ENCODE measurements at regions not wholly inside any gene's neighbourhood (a gene's known extent, or its start where the extent isn't known, plus 50 kb on each side); places are given as distances from the start of the nearest gene placed in this dataset.

GRCh38 chr3:23666818-23667217 lies 138.9 kb upstream of the UBE2E1 start:
- no peak overlapping the region for H3K9ac ChIP-seq (ENCODE audit: low read length)
- no peaks in the 10 kb centered on the region for H3K36me3 ChIP-seq (ENCODE audit: control insufficient read depth, low read depth, low read length)

GRCh38 chr3:23667536-23668429 lies 138.0 kb upstream of the UBE2E1 start:
- Histone ChIP-seq H3K9me3 (ENCODE audit: control insufficient read depth, low read depth, low read length) (no peaks in the 10 kb centered on the region), H3K27me3 (ENCODE audit: control insufficient read depth, insufficient read depth, low read length) (no peaks in the 10 kb centered on the region), H3K9ac (ENCODE audit: low read length) (no peak overlapping the region), H3K36me3 (ENCODE audit: control insufficient read depth, low read depth, low read length) (no peaks in the 10 kb centered on the region), H3K4me1 (ENCODE audit: control insufficient read depth, low read depth, low read length) (peaks cover 6% of the 10 kb centered on the region), H3K4me3 (ENCODE audit: low read length) (no peak overlapping the region), H3K27ac (ENCODE audit: low read length) (no peak overlapping the region)

More at GRCh38 chr3:23666818-23667217, 138.9 kb upstream of the UBE2E1 start:
- Histone ChIP-seq H3K4me1 (ENCODE audit: control insufficient read depth, low read depth, low read length) (peaks cover 6% of the 10 kb centered on the region), H3K27ac (ENCODE audit: low read length) (no peak overlapping the region), H3K4me3 (ENCODE audit: low read length) (no peak overlapping the region), H3K9me3 (ENCODE audit: control insufficient read depth, low read depth, low read length) (no peaks in the 10 kb centered on the region), H3K27me3 (ENCODE audit: control insufficient read depth, insufficient read depth, low read length) (no peaks in the 10 kb centered on the region)

DNA sequence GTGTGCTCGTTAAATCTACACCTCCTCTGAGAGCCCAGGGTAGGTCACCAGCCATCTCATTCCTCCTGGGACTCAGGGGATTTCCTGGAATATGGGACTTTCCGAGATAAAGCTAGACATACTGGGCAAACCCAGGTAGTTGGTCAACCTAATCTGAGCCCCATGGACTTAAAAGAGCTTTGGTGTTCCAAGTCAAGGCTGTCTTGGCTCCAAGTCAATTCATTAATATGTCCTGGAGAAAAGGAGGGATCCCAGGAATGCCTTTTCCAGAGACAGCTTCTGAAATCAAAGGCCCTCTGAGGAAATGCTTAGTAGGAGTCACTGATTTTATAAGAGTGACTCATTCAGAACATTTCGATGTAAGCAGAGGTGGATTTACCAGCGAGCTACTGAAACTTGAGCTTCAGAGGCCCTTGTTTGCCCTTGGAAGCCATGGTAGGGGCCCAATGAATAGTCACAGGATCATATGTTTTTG lies 137.3 kb upstream of the UBE2E1 start:
- no peaks in the 10 kb centered on the region for H3K36me3 ChIP-seq (ENCODE audit: control insufficient read depth, low read depth, low read length)
- no peak overlapping the region for H3K4me3 ChIP-seq (ENCODE audit: low read length)
- H3K27ac ChIP-seq (ENCODE audit: low read length): no peak overlapping the region
- H3K27me3 ChIP-seq (ENCODE audit: control insufficient read depth, insufficient read depth, low read length): no peaks in the 10 kb centered on the region
- H3K4me1 ChIP-seq (ENCODE audit: control insufficient read depth, low read depth, low read length): peaks cover 6% of the 10 kb centered on the region
- H3K9ac ChIP-seq (ENCODE audit: low read length): no peak overlapping the region
- H3K9me3 ChIP-seq (ENCODE audit: control insufficient read depth, low read depth, low read length): no peaks in the 10 kb centered on the region

DNA sequence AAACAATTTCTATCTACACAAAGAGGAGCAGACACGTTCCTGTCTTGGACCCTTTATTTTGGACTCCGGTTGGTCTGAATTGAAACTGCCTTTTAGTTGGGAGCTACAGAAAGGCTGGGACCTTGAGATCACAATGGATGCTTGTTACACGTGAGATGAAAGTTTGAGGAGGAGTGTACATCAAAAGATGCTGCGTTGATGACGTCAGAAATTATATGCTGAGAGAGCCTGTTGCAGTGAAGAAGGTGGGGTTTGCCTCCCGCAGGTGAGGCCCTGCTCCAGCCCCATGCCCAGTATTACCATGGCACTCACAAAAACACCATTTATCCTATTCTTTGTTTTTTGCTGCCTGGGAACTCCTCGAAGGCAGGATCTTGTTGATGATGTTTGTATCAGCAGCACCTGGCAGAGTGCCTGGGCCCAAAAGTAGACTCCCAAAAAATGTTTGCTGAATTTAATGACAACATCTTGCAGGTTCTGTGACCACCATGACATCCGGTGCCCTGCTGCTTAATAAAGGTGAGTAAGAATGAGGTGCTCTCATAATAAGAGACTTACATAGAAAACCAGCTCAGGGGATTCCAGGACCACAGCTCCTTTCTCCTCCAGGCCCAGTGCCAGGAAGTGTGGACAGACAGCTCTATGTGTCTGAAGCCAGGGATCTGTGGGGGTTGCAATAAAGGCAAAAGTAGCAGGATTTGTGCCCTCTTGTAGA lies 136.1 kb upstream of the UBE2E1 start:
- no peaks in the 10 kb centered on the region for H3K27me3 ChIP-seq (ENCODE audit: control insufficient read depth, insufficient read depth, low read length)
- H3K27ac ChIP-seq (ENCODE audit: low read length): no peak overlapping the region
- H3K9ac ChIP-seq (ENCODE audit: low read length): no peak overlapping the region

DNA sequence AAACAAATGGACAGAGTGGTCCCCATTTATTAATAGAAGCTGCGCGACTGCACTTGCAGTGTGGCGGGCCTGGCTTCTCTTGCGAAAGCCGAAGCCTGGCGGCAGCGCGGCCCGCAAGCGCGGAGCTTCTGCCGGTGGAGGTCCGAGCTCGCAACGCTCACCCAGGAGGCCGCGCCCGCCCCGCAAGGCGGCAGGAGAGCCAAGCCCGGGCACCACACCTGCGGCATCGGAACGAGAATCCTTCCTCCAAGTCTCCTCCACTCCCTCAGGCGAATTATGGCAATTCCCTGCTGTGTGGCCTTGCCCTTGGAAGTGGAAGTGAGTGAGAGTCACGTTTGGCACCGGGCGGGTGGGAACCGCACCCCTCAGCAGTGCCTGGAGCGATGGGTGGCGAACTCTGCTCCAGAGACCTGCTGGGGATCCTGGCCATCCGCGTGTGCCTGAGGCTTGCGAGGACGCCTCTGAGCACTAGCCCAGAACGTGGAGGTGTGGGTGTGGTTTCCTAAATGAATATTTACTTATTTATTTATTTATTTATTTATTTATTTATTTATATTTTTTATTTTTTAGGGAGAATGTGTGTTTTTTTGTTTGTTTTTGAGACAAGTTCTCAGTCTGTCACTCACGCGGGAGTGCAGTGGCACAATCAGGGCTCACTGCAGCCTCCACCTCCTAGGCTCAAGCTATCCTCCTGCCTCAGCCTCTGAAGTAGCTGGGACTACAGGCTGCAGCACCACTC lies 133.7 kb upstream of the UBE2E1 start:
- H3K4me3 ChIP-seq (ENCODE audit: low read length): no peak overlapping the region
- no peak overlapping the region for H3K27ac ChIP-seq (ENCODE audit: low read length)
- H3K36me3 ChIP-seq (ENCODE audit: control insufficient read depth, low read depth, low read length): no peaks in the 10 kb centered on the region
- H3K27me3 ChIP-seq (ENCODE audit: control insufficient read depth, insufficient read depth, low read length): no peaks in the 10 kb centered on the region
- H3K9ac ChIP-seq (ENCODE audit: low read length): no peak overlapping the region
- peaks cover 6% of the 10 kb centered on the region for H3K4me1 ChIP-seq (ENCODE audit: control insufficient read depth, low read depth, low read length)
- no peaks in the 10 kb centered on the region for H3K9me3 ChIP-seq (ENCODE audit: control insufficient read depth, low read depth, low read length)

More for the DNA sequence above, 136.1 kb upstream of the UBE2E1 start:
- Histone ChIP-seq H3K9me3 (ENCODE audit: control insufficient read depth, low read depth, low read length) (no peaks in the 10 kb centered on the region), H3K36me3 (ENCODE audit: control insufficient read depth, low read depth, low read length) (no peaks in the 10 kb centered on the region), H3K4me3 (ENCODE audit: low read length) (no peak overlapping the region), H3K4me1 (ENCODE audit: control insufficient read depth, low read depth, low read length) (peaks cover 6% of the 10 kb centered on the region)

DNA sequence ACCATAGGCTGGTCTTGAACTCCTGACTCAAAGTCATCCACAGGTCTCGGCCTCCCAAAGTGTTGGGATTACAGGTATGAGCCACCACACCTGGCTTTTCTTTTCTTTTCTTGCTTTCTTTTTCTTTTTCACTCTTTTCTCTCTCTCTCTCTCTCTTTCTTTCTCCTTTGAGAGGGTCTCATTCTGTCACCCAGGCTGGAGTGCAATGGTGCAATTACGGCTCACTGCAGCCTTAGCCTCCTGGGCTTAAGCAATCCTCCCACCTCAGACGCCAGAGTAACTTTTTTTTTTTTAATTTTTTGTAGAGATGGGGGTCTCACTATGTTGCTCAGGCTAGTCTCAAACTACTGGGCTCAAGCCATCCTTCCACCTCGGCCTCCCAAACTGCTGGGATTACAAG lies 133.1 kb upstream of the UBE2E1 start:
- Histone ChIP-seq H3K4me3 (ENCODE audit: low read length) (no peak overlapping the region), H3K9ac (ENCODE audit: low read length) (no peak overlapping the region), H3K27me3 (ENCODE audit: control insufficient read depth, insufficient read depth, low read length) (no peaks in the 10 kb centered on the region), H3K4me1 (ENCODE audit: control insufficient read depth, low read depth, low read length) (peaks cover 6% of the 10 kb centered on the region), H3K9me3 (ENCODE audit: control insufficient read depth, low read depth, low read length) (no peaks in the 10 kb centered on the region), H3K27ac (ENCODE audit: low read length) (no peak overlapping the region), H3K36me3 (ENCODE audit: control insufficient read depth, low read depth, low read length) (no peaks in the 10 kb centered on the region)

DNA sequence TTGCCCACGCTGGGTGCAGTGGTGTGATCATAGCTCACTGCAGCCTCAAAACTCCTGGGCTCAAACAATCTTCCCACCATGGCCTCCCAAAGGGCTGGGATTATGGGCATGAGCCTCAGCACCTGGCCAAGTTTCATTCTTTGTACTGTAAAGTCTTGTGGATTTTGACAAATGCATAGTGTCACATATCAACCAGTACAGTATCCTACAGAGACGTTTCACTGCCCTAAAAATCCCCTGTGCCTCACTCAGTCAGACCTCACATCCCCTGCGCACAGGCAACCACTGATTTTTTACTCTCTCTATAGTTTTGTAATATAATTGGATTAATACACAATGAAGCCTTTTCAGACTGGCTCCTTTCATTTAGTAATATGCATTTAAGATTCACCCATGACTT lies 130.7 kb upstream of the UBE2E1 start:
- H3K9me3 ChIP-seq (ENCODE audit: control insufficient read depth, low read depth, low read length): no peaks in the 10 kb centered on the region
- no peak overlapping the region for H3K9ac ChIP-seq (ENCODE audit: low read length)
- H3K4me1 ChIP-seq (ENCODE audit: control insufficient read depth, low read depth, low read length): no peaks in the 10 kb centered on the region
- H3K27me3 ChIP-seq (ENCODE audit: control insufficient read depth, insufficient read depth, low read length): no peaks in the 10 kb centered on the region
- no peak overlapping the region for H3K27ac ChIP-seq (ENCODE audit: low read length)
- H3K36me3 ChIP-seq (ENCODE audit: control insufficient read depth, low read depth, low read length): no peaks in the 10 kb centered on the region
- no peak overlapping the region for H3K4me3 ChIP-seq (ENCODE audit: low read length)

- Histone ChIP-seq H3K36me3 (ENCODE audit: control insufficient read depth, low read depth, low read length) (no peaks in the 10 kb centered on the region), H3K27me3 (ENCODE audit: control insufficient read depth, insufficient read depth, low read length) (no peaks in the 10 kb centered on the region), H3K9me3 (ENCODE audit: control insufficient read depth, low read depth, low read length) (no peaks in the 10 kb centered on the region), H3K9ac (ENCODE audit: low read length) (no peak overlapping the region), H3K4me3 (ENCODE audit: low read length) (no peak overlapping the region), H3K27ac (ENCODE audit: low read length) (no peak overlapping the region), H3K4me1 (ENCODE audit: control insufficient read depth, low read depth, low read length) (no peaks in the 10 kb centered on the region)
These were observed 129.7 kb upstream of the UBE2E1 start for GRCh38 chr3:23676093-23676492.

- H3K27ac ChIP-seq (ENCODE audit: low read length): no peak overlapping the region
- H3K36me3 ChIP-seq (ENCODE audit: control insufficient read depth, low read depth, low read length): no peaks in the 10 kb centered on the region
These were observed 123.1 kb upstream of the UBE2E1 start for GRCh38 chr3:23682646-23683045.

GRCh38 chr3:23685541-23686258 lies 120.1 kb upstream of the UBE2E1 start:
- Histone ChIP-seq H3K9ac (ENCODE audit: low read length) (no peak overlapping the region), H3K9me3 (ENCODE audit: control insufficient read depth, low read depth, low read length) (no peaks in the 10 kb centered on the region), H3K36me3 (ENCODE audit: control insufficient read depth, low read depth, low read length) (no peaks in the 10 kb centered on the region), H3K4me3 (ENCODE audit: low read length) (no peak overlapping the region), H3K27ac (ENCODE audit: low read length) (no peak overlapping the region), H3K4me1 (ENCODE audit: control insufficient read depth, low read depth, low read length) (peaks cover 13% of the 10 kb centered on the region), H3K27me3 (ENCODE audit: control insufficient read depth, insufficient read depth, low read length) (no peaks in the 10 kb centered on the region)

More at GRCh38 chr3:23682646-23683045, 123.1 kb upstream of the UBE2E1 start:
- Histone ChIP-seq H3K4me1 (ENCODE audit: control insufficient read depth, low read depth, low read length) (peaks cover 13% of the 10 kb centered on the region), H3K9me3 (ENCODE audit: control insufficient read depth, low read depth, low read length) (no peaks in the 10 kb centered on the region), H3K9ac (ENCODE audit: low read length) (no peak overlapping the region), H3K4me3 (ENCODE audit: low read length) (no peak overlapping the region), H3K27me3 (ENCODE audit: control insufficient read depth, insufficient read depth, low read length) (no peaks in the 10 kb centered on the region)

DNA sequence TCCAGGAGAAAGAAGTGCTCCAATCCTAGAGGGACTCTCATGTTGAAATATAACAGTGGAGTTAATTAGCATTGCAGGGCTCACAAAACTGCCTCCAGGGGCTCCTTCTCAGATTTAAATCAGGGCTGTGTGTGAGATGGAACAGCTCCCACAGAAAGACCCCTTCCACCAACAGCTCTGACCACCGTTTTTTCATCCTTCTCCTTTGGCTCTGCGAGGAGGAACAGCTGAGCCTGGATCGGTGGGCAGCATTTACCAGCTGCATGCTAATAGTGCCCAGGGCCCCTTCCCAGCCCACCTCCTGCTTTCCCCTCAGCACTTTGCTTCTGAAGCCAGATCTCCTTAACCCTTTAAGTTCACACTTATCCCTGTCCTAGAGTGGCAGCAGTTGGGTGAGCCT lies 119.2 kb upstream of the UBE2E1 start:
- Histone ChIP-seq H3K9ac (ENCODE audit: low read length) (no peak overlapping the region), H3K36me3 (ENCODE audit: control insufficient read depth, low read depth, low read length) (no peaks in the 10 kb centered on the region), H3K4me1 (ENCODE audit: control insufficient read depth, low read depth, low read length) (peaks cover 13% of the 10 kb centered on the region), H3K27me3 (ENCODE audit: control insufficient read depth, insufficient read depth, low read length) (no peaks in the 10 kb centered on the region), H3K4me3 (ENCODE audit: low read length) (no peak overlapping the region), H3K27ac (ENCODE audit: low read length) (no peak overlapping the region), H3K9me3 (ENCODE audit: control insufficient read depth, low read depth, low read length) (no peaks in the 10 kb centered on the region)

Data from iPS-18a (cell line).